Lower leg skin (tissue), 4 donors: ENCODE measurements at regions not wholly inside any gene's neighbourhood (a gene's known extent, or its start where the extent isn't known, plus 50 kb on each side); places are given as distances from the start of the nearest gene placed in this dataset.

Experiments used
- DNase-seq, 2 donors: peaks; one replicate each; pipeline ENCODE4 v3.0.0-alpha.2; 2019; ENCODE audit warnings: low spot score in 2 of 2
- H3K4me3 ChIP-seq: fragments of 200-600 bp; sonication (generic); 2 replicates; pipeline ENCODE4 v1.5.1; 2017; ENCODE audit warnings: mild to moderate bottlenecking, low read depth; ENCODE audit not compliant: poor library complexity, severe bottlenecking
- CTCF ChIP-seq, 3 donors: fragments of 450-650 bp; IDR thresholded peaks; one replicate each; pipeline ENCODE4 v1.5.1; 2016; ENCODE audit warnings: antibody characterized with exemption in 3 of 3, mild to moderate bottlenecking in 3 of 3, moderate library complexity in 2 of 3
- POLR2A ChIP-seq, 2 donors: fragments of 450-650 bp; IDR thresholded peaks; one replicate each; pipeline ENCODE4 v1.6.1; 2016 to 2017; ENCODE audit warnings: antibody characterized with exemption in 2 of 2, mild to moderate bottlenecking in 1 of 2, moderate library complexity in 1 of 2
- WGBS, 2 donors: methylation state at CpG; one replicate each; pipeline ENCODE4 v1.1.5; 2018; 5-methylcytosine and 5-hydroxymethylcytosine counted together
- intact Hi-C: fragments of 100-400 bp; cut with DNase I; formaldehyde crosslinking; loops from one replicate; pipeline ENCODE4 v1.15.0; 2023; ENCODE audit warnings: low total_unique reads

GRCh38 chr3:162546910-162547309, 1050.3 kb downstream of the OTOL1 start:
- intact Hi-C loops, result no loop called here
- TF ChIP-seq CTCF (IDR thresholded peaks at IDR 0.05), result no peak
- TF ChIP-seq POLR2A (IDR thresholded peaks at IDR 0.05), result no peak
- WGBS, 2 donors, result 96% methylated on average over 2 of the region's 2 CpGs
- no peak for DNase-seq
- no peak overlapping the region for H3K4me3 ChIP-seq

DNA sequence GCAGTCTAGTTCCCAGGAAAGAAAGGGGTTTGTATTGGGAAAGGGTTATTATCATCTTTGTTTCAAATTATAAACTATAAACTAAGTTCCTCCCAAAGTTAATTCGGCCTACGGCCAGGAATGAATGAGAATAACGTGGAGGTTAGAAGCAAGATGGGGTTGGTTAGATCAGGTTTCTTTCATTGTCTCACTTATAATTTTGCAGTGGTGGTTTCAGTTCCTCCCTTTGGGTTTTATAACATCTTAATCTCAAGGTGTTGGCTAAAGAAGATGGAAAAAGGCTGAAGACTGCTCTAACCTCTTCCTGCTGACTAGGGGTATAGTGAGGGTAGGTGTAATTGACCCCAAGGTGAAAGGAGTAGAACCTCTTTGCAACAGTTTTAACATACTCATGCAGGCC, 1050.7 kb downstream of the OTOL1 start:
- no peak for TF ChIP-seq CTCF (IDR thresholded peaks at IDR 0.05)
- TF ChIP-seq POLR2A (IDR thresholded peaks at IDR 0.05), result no peak
- no peak overlapping the region for H3K4me3 ChIP-seq
- intact Hi-C loops, result no loop called here
- DNase-seq, result no peak
- WGBS, 2 donors, result 91 to 93% methylated on average over 3 of the region's 3 CpGs

DNA sequence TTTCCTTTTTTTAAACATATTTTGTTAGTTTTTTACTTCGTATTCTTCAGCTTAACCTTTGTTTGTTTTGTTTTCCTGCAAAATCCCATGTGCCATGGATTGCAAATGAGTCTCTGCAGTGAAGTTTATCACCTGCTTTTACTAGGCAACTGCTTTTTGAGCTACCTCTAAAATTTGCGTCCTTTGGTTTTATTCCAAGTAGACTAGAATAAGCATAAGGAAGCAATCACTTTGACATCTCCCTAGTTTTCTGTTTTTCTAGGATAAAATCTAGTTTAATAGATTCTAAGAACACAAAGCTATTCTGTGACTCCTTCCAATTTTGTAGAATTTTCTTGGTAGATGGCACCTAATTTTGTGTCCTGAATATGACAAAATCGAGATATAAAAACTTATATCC, 1059.2 kb downstream of the OTOL1 start:
- TF ChIP-seq POLR2A (IDR thresholded peaks at IDR 0.05) (no peak), CTCF (IDR thresholded peaks at IDR 0.05) (no peak)
- no peak for DNase-seq
- 61 to 63% methylated on average over 3 of the region's 3 CpGs for WGBS, 2 donors
- intact Hi-C loops, result no loop called here
- no peak overlapping the region for H3K4me3 ChIP-seq

DNA sequence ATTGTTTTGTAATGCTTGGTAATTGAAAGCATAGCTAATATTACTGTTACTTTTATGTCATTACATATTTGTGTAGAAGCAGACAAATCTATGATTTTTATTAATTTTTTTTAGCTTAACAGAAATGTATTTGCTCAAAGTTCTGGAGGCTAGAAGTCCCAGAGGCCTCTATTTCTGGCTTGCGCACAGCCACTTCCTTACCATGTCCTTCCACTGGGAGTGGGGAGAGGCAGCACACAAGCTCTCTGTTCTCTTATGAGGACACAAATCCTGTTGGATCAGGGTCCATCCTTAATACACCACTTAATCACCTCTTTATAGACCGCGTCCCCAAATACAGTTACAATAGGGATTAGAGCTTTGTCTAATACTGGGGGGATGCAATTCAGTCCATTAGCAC, 1061.4 kb downstream of the OTOL1 start:
- no peak for DNase-seq
- intact Hi-C loops, result no loop called here
- TF ChIP-seq CTCF (IDR thresholded peaks at IDR 0.05) (no peak), POLR2A (IDR thresholded peaks at IDR 0.05) (no peak)
- H3K4me3 ChIP-seq, result no peak overlapping the region
- 56 to 79% methylated on average over 3 of the region's 3 CpGs for WGBS, 2 donors

DNA sequence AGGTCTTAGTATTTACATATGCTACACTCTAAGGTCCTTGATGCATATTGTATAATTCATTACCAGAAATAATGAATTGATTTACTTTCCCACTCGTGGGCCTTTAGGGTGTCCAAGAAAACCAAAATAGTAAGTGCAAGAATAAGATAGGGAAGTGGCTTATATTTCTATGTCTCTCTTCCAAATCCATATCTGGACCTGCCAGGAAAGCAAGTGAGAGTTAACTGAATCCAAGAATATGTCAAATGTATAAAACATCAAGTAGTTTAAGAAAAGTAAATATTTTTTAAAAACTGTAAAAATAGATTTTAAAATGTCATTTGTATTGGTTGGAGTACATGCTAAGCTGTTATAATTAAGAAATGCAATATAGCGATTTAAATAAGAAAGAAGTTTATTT, 1072.1 kb downstream of the OTOL1 start:
- 63 to 64% methylated on average over 2 of the region's 2 CpGs for WGBS, 2 donors
- H3K4me3 ChIP-seq, result no peak overlapping the region
- intact Hi-C loops, result no loop called here
- DNase-seq, result no peak
- TF ChIP-seq CTCF (IDR thresholded peaks at IDR 0.05) (no peak), POLR2A (IDR thresholded peaks at IDR 0.05) (no peak)

GRCh38 chr3:162569314-162569713, 1072.7 kb downstream of the OTOL1 start:
- H3K4me3 ChIP-seq, result no peak overlapping the region
- WGBS, 2 donors, result 24 to 34% methylated on average over 3 of the region's 3 CpGs
- TF ChIP-seq CTCF (IDR thresholded peaks at IDR 0.05) (no peak), POLR2A (IDR thresholded peaks at IDR 0.05) (no peak)
- intact Hi-C loops, result no loop called here
- DNase-seq, result no peak
